HTR-8/SVneo (cell line): ENCODE measurements at regions not wholly inside any gene's neighbourhood (a gene's known extent, or its start where the extent isn't known, plus 50 kb on each side); places are given as distances from the start of the nearest gene placed in this dataset.
"Not testable (repeated sequence)": the region's sequence is repeated elsewhere in the genome, so short reads cannot be mapped to it uniquely, and the experiment has no call there.

ENCODE experiments used
- DNase-seq: peaks from one replicate; pipeline ENCODE4 v3.0.0; 2011; ENCODE audit warnings: low spot score, mixed read lengths; ENCODE audit not compliant: insufficient read length
- FAIRE-seq: peaks from 2 replicates; lab custom pipeline; 2011; peaks lifted over from hg19 to GRCh38; lab: Jason Lieb, UNC

GRCh38 chr16:61460020-61460419 lies 576.2 kb downstream of the CDH8 start:
- FAIRE-seq (no peak), DNase-seq (no peak)

GRCh38 chr16:61435346-61435745 lies 600.9 kb downstream of the CDH8 start:
- no peak for FAIRE-seq
- no peak for DNase-seq

GRCh38 chr16:61432421-61432820 lies 603.8 kb downstream of the CDH8 start:
- DNase-seq (no peak), FAIRE-seq (no peak)

GRCh38 chr16:61421111-61421510 lies 615.1 kb downstream of the CDH8 start:
- DNase-seq (no peak), FAIRE-seq (no peak)

- no peak for FAIRE-seq
- DNase-seq = no peak
Observed at GRCh38 chr16:61419791-61420190, 616.4 kb downstream of the CDH8 start.

- DNase-seq, FAIRE-seq: not testable (repeated sequence)
Observed at GRCh38 chr16:61418802-61419201, 617.4 kb downstream of the CDH8 start.

- DNase-seq (no peak), FAIRE-seq (no peak)
Observed at GRCh38 chr16:61415126-61415525, 621.1 kb downstream of the CDH8 start.

GRCh38 chr16:61413021-61413420 lies 623.2 kb downstream of the CDH8 start:
- DNase-seq (no peak), FAIRE-seq (no peak)

- no peak for DNase-seq
- FAIRE-seq = no peak
Observed at GRCh38 chr16:61412562-61412961, 623.7 kb downstream of the CDH8 start.

- DNase-seq (no peak), FAIRE-seq (no peak)
Observed at GRCh38 chr16:61409604-61410003, 626.6 kb downstream of the CDH8 start.

GRCh38 chr16:61403386-61403785 lies 632.9 kb downstream of the CDH8 start:
- DNase-seq = no peak
- no peak for FAIRE-seq

GRCh38 chr16:61391896-61392295 lies 644.3 kb downstream of the CDH8 start:
- FAIRE-seq = no peak

GRCh38 chr16:61390965-61391637 lies 645.1 kb downstream of the CDH8 start:
- DNase-seq (no peak), FAIRE-seq (no peak)

More at GRCh38 chr16:61391896-61392295, 644.3 kb downstream of the CDH8 start:
- no peak for DNase-seq

GRCh38 chr16:61385392-61386071 lies 650.7 kb downstream of the CDH8 start:
- FAIRE-seq (no peak), DNase-seq (no peak)

GRCh38 chr16:61382435-61382834 lies 653.8 kb downstream of the CDH8 start:
- FAIRE-seq (no peak), DNase-seq (no peak)

- FAIRE-seq (no peak), DNase-seq (no peak)
Observed at GRCh38 chr16:61379311-61379710, 656.9 kb downstream of the CDH8 start.

GRCh38 chr16:61374071-61374470 lies 662.2 kb downstream of the CDH8 start:
- DNase-seq = no peak
- no peak for FAIRE-seq

GRCh38 chr16:61371881-61372280 lies 664.4 kb downstream of the CDH8 start:
- FAIRE-seq (no peak), DNase-seq (no peak)

- DNase-seq = no peak
- FAIRE-seq = no peak
Observed at GRCh38 chr16:61371388-61371787, 664.9 kb downstream of the CDH8 start.

GRCh38 chr16:61370564-61370963 lies 665.7 kb downstream of the CDH8 start:
- FAIRE-seq = no peak
- no peak for DNase-seq

- no peak for FAIRE-seq
Observed at GRCh38 chr16:61366006-61366405, 670.2 kb downstream of the CDH8 start.

GRCh38 chr16:61364990-61365389 lies 671.2 kb downstream of the CDH8 start:
- no peak for DNase-seq
- no peak for FAIRE-seq

More at GRCh38 chr16:61366006-61366405, 670.2 kb downstream of the CDH8 start:
- no peak for DNase-seq
